ENCODE measurements at regions not wholly inside any gene's neighbourhood (a gene's known extent, or its start where the extent isn't known, plus 50 kb on each side); places are given as distances from the start of the nearest gene placed in this dataset.

DNA sequence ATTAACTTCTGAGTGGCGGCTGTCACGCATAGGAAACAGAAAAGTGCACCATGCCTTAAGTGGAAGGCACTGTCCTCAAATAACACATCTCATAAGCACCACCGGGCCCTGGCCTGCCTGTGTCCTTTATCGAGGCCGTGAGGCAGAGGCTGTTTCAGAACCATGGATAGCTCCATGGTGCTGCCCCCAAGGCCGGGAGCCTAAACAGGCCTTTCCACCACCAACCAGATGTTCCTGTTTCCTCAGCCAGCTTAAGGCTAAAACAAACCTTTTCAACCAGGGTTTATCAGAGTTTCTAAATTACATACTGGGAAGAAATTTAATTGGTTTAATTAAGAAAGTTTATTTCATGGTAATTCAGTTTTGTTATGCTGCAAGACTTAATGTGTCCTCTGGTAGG is 114.4 kb downstream of the DMRTA2 start (continued):
- TF ChIP-seq, protein P1, sequence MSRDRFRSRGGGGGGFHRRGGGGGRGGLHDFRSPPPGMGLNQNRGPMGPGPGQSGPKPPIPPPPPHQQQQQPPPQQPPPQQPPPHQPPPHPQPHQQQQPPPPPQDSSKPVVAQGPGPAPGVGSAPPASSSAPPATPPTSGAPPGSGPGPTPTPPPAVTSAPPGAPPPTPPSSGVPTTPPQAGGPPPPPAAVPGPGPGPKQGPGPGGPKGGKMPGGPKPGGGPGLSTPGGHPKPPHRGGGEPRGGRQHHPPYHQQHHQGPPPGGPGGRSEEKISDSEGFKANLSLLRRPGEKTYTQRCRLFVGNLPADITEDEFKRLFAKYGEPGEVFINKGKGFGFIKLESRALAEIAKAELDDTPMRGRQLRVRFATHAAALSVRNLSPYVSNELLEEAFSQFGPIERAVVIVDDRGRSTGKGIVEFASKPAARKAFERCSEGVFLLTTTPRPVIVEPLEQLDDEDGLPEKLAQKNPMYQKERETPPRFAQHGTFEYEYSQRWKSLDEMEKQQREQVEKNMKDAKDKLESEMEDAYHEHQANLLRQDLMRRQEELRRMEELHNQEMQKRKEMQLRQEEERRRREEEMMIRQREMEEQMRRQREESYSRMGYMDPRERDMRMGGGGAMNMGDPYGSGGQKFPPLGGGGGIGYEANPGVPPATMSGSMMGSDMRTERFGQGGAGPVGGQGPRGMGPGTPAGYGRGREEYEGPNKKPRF (IDR thresholded peaks at IDR 0.05; ENCODE audit: low read depth, low read length): no peak
- TF ChIP-seq ZNF449 (CRISPR knock-in tag; IDR thresholded peaks at IDR 0.05) (0 out of 2 replicates have a peak, but pooled peaks have one; percentile 45), HDAC2 (IDR thresholded peaks at IDR 0.05) (0 out of 2 replicates have a peak, but pooled peaks have one; percentile 27), ZNF121 (CRISPR knock-in tag; conservative IDR thresholded peaks at IDR 0.05) (no peak), ZNF766 (CRISPR knock-in tag; conservative IDR thresholded peaks at IDR 0.05) (0 out of 2 replicates have a peak, but pooled peaks have one; percentile 47), SRSF9 (IDR thresholded peaks at IDR 0.05; ENCODE audit: borderline replicate concordance, low read depth, low read length) (no peak), ZBTB11 (CRISPR knock-in tag; IDR thresholded peaks at IDR 0.05) (0 out of 6 replicates have a peak, but pooled peaks of 1 of the 3 experiments have one; percentile 15), TAF1 (IDR thresholded peaks at IDR 0.05; ENCODE audit: control insufficient read depth, extremely low read depth, insufficient read depth, low read length, severe bottlenecking) (no peak), ZNF57 (CRISPR knock-in tag; IDR thresholded peaks at IDR 0.05) (no peak), CEBPZ (IDR thresholded peaks at IDR 0.05; ENCODE audit: borderline replicate concordance, low read depth, low read length) (no peak), FOXJ3 (CRISPR knock-in tag; IDR thresholded peaks at IDR 0.05) (no peak), ZNF212 (CRISPR knock-in tag; IDR thresholded peaks at IDR 0.05) (no peak)
